HPDE6-E6E7 (cell line): ENCODE measurements at regions not wholly inside any gene's neighbourhood (a gene's known extent, or its start where the extent isn't known, plus 50 kb on each side); places are given as distances from the start of the nearest gene placed in this dataset.

Experiments used
- DNase-seq: peaks from one replicate; pipeline ENCODE4 v3.0.0; 2011; ENCODE audit warnings: missing footprints; ENCODE audit errors: extremely low spot score

DNA sequence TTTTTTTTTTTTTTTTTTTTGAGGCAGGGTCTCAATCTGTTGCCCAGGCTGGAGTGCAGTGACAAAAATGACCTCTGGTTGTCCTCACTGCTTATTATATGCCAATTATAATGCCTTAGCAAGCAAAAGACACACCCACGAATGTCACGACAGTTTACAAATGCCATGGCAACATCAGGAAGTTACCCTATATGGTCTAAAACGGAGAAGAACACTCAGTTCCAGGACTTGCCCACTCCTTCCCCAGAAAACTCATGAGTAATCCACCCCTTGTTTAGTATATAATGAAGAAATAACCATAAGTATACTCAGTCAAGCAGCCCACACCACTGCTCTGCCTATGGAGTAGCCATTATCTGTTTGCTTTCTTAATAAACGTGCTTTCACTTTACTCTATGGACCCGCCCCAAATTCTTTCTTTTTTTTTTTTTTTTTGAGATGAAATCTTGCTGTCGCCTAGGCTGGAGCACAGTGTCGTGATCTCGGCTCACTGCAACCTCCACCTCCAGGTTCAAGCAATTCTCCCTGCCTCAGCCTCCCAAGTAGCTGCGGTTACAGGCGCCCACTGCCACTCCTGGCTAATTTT, 106.2 kb downstream of the SMIM20 start:
- DNase-seq: no peak

DNA sequence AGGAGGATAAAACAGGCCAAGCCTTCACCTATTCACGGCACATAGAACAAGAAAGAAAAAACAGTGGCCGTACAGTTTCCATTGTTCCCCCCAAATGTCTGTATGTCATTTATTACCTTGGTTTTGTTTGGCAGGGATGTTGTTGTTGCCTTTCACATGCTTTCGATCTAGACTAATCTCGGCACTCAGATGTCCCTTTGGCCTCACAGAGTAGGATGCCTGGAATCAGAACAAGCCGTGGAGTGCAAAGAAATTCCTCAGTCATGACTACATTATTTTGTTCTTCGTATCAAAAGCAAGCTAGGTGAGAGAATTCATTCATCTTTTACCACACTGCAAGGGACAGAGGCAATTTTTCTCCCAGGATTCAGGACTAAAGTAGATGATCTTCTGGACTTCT, 106.9 kb downstream of the SMIM20 start:
- DNase-seq: peak; percentile 43

GRCh38 chr4:26021417-26022345, 107.7 kb downstream of the SMIM20 start:
- no peak for DNase-seq

DNA sequence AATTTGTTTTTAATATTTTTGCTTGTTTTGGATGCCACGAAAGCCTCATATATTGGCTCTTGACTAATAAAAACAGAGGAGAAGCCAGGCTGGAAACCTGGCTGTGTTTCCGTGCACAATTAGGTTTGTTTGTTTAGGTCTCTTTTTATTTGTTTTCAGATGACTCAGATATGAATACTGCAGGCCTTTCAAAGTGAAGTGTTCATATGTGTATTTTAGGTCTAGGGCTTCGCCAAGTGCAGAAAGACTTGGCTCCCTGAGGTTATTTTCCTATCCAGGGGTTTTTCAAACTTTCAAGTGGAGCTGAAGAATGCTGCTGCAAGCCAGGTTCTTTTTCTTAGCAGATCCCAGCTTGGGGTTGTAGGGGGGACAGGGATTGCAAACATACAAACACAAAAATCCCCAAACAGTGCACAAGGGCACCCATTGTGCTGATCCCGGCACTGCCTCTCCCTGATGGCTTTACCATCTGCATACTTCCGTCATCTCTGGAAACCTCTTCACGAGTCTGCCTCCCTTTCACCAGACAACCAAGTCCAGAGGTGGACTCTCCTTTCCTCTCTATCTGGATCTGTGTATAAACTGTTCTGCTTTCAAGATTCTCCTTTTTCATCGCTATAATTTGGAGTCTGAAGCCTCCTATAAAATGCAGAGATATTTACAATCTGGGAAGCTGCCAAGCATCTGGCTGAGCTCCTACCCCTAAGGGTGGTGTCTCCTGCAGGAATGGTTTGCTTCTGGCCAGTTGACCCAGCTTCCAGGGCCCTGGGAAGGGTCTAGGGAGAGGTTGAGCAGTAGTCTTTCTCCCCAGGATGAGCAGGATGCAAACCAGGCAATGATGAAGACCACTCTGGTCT, 108.6 kb downstream of the SMIM20 start:
- DNase-seq: peak; percentile 49

DNA sequence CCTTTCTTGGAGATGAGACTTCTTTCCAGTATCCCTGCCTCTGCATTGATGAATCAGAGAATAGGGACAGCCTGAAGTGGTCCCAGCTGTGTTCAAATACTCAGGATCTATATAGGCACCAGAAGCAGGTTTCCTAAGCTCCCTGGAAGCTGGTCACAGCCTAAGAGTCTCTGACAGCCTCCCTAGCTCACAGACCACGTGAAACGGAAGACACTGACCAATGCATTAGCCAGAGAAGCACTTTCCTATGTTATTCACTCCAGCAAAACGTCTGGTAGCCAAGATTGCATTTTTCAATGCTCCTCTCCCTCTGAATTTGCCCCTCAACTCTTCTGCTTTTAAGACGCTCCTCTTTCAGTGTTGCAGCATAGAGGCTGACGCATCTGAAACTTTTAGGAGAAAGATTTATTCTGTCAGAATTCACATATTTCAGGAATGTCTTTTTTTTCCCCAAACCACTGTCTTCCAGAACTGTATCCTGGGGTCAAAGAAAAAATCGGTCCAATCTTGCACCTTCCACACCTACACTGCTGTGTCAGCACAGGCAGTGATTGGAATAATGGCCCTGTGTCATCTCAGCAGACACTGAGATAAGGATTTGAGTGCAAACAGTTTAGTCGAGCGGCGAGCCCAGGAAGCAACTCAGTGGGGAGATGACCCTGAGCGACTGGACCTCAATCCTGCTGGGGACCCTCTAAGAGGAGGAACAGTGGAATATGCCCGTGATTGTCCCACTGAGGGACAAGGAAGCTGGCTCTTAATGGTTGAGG, 109.4 kb downstream of the SMIM20 start:
- no peak for DNase-seq

DNA sequence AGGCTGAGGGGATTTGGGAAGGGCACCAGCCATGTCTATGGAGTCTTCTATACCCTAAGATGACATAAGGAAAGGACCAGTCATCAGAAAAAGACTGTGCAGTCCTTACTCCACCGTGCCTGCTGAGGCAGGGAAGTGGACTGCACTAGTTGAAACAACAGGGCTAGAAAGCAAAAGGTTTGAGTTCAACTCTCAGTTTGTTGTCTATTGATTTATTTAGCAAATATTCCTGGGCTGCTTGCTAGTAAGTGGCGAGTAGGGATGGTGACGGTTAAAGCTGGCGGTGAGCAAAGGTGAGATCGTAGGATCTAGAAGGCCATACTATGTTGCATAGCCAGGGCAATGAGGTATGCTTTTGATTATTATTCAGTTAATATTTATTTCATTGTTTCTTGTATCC, 110.1 kb downstream of the SMIM20 start:
- no peak for DNase-seq

DNA sequence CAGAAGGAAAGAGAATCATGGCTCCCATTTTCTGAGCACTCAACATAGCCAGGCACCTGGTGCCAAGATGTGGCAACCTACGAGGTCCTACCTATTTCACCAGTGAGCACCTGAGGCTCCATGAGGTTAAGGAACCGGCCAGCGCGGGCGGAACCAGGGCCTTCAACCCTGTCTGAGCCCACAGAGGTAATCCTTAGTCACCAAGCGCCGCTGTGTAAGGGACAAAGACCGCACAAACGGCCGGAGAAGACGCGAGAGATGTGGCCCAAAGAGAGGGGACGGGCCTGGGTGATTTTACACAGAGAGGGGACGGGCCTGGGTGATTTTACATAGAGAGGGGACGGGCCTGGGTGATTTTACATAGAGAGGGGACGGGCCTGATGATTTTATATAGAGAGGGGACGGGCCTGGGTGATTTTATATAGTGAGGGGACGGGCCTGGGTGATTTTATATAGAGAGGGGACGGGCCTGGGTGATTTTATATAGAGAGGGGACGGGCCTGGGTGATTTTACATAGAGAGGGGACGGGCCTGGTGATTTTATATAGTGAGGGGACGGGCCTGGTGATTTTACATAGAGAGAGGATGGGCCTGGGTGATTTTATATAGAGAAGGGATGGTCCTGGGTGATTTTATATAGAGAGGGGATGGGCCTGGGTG, 114.2 kb downstream of the SMIM20 start:
- DNase-seq: no peak

DNA sequence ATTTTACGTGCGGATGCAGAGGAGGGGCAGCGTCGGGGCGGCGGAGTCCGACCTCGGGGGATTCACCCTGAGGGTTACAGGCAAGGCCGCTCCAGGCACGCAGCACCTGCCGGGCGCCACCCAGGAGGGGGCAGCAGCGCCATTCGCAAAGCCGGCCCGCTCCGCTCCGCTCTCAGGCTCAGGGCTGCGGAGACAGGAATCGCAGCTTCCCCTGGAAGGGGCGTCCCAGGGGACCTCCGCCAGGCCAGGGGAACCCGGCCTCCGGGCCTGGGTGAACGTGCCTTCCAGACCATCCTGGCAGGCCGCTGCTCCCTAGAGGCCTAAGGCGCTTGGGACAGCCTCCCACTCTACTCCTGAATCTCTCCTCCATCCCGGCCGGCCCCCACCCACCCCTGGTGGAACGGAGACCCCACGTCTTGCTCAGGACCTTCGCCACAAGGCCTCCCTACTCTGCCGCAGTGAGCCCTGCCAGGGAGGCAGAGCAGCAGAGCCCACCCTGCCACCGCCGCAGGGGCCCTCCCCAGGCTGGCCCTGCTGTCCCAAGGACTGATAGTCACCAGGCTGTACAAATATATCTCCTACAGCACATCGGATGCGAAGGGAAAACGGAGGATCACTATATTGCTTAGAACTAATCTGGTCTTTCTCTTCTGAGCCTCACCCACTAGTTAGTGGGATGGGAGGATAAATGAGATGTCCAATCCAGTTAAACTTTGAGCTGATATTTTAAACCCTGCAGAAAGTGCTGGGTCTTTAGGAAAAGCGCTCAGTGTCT, 115.0 kb downstream of the SMIM20 start:
- peak; percentile 54 for DNase-seq

- DNase-seq: no peak
Observed at GRCh38 chr4:26029568-26030131, 115.6 kb downstream of the SMIM20 start.

DNA sequence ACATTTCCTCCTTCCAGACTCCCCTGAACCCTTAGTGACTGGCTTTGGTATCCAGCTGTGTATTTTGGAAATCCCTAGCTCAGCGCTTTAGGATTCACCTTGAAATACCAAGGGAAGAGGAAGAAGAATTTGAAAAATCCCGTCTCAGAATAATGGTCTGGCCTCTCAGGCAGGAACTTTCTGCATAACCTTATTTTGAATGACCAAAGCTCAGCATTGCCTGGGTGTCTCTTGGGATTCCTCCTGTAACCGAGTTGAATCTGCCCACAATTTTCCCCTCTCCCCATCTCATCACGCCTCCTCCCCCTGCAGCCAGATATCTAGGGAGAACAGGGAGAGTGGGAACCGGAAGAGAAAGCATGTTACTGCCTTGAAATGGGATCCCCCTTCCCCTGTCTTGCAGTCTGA, 116.2 kb downstream of the SMIM20 start:
- DNase-seq: no peak

GRCh38 chr4:26030780-26031179, 116.8 kb downstream of the SMIM20 start:
- no peak for DNase-seq

GRCh38 chr4:26031704-26032103, 117.7 kb downstream of the SMIM20 start:
- DNase-seq: no peak

DNA sequence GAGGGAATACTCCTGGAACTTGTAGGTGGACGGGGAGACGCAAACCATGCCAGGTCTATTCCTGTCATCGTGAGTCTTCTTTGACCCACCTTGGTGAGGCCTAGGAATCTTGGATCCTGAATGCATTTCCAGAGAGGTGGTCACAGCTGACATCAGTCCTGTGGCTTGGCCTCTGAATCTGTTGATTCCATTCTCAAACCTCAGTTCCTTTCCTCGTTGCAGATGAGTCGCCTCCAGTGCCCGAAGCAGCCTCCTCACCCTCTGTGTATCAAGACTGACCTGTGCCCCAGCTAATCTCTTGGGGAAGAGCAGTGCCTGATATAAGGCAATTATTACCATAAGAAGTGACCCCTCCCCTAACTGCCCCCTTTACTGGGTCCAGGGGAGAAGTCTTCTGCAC, 118.1 kb downstream of the SMIM20 start:
- no peak for DNase-seq

GRCh38 chr4:26032630-26033317, 118.8 kb downstream of the SMIM20 start:
- no peak for DNase-seq

GRCh38 chr4:26033389-26033788, 119.4 kb downstream of the SMIM20 start:
- no peak for DNase-seq

- no peak for DNase-seq
Observed at GRCh38 chr4:26034849-26035248, 120.8 kb downstream of the SMIM20 start.

GRCh38 chr4:26035921-26036320, 121.9 kb downstream of the SMIM20 start:
- no peak for DNase-seq

DNA sequence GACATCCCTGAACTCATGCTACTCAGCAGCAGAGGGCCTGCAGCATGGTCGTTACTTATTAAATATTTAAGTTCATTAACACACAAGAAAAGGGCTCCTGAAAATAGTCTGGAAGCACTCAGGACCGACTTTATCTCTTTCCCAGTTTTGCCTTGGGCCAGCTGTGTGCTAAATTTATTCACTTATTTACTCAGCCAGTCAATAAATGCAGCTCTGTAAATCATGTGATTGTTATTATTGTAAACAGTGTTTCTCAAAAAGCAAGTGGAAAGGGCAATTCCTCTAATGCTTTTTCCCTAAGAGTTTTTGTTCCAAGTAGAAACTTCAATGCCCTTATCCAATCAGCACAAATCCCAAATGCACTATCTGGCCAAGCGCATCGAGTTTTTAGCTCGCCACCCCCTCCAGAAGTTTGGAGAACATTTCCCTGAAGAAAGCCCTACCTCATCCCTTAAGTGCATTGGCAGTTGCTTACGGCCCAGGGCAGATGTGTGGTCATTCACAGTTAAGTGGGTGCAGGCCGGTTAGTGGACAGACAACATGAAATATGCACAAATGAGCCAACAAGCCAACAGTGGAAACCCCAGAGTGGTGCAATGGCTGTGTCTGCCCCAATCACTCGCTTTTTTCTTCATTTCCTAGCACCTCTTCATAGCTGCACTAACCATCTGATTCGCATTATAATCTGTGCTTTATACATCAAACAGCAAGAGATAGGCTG, 125.8 kb downstream of the SMIM20 start:
- no peak for DNase-seq

DNA sequence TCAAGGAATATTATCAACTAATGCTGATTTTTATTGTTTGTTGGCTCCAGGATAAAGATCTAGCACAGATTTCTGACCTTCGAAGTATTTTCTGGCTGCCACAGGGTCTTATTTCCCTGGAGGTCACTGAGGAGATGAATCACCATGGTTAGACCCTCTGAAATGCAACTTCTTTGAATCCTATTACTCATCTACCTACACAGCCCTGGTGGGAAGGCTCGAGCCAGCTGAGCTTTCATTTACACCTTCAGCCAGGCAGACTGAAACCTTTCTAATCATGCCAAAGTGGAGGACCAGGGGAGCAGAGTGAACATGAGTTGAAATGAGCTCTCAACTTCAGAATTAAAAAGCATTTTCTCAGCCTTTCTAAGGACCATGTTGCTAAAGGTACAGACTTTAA, 130.5 kb downstream of the SMIM20 start:
- DNase-seq: no peak
